GM20000 (cell line): ENCODE measurements at regions not wholly inside any gene's neighbourhood (a gene's known extent, or its start where the extent isn't known, plus 50 kb on each side); places are given as distances from the start of the nearest gene placed in this dataset.

Source experiments
- DNase-seq: peaks from one replicate; pipeline ENCODE4 v3.0.0; 2012; ENCODE audit warnings: low spot score
- TF ChIP-seq, protein P1 (sequence below): IDR thresholded peaks from 2 replicates; pipeline ENCODE4 v1.5.1; 2012; ENCODE audit warnings: mild to moderate bottlenecking, control low read depth; ENCODE audit errors: extremely low read depth, missing control alignments

DNA sequence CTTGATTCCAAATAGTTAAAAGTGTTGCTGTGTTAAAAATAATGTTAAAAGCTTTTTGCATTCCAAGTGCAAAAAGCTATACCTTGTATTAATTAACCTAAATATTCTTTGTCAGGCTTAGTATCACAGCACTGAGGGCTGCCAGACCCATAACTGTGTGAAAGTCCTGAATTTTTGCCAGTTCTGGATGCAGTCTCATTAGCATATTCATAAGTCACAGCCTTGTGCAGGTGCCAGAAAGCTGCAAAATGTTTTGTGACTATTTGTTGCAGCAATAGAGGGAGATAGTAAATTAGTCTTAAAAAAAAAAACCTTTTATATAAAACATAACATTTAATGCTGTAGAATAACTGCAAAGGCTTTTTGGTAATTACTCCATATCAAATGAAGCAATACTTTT, 56.6 kb downstream of the SLITRK1 start:
- DNase-seq, result no peak
- TF ChIP-seq, protein P1, sequence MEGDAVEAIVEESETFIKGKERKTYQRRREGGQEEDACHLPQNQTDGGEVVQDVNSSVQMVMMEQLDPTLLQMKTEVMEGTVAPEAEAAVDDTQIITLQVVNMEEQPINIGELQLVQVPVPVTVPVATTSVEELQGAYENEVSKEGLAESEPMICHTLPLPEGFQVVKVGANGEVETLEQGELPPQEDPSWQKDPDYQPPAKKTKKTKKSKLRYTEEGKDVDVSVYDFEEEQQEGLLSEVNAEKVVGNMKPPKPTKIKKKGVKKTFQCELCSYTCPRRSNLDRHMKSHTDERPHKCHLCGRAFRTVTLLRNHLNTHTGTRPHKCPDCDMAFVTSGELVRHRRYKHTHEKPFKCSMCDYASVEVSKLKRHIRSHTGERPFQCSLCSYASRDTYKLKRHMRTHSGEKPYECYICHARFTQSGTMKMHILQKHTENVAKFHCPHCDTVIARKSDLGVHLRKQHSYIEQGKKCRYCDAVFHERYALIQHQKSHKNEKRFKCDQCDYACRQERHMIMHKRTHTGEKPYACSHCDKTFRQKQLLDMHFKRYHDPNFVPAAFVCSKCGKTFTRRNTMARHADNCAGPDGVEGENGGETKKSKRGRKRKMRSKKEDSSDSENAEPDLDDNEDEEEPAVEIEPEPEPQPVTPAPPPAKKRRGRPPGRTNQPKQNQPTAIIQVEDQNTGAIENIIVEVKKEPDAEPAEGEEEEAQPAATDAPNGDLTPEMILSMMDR, result no peak

DNA sequence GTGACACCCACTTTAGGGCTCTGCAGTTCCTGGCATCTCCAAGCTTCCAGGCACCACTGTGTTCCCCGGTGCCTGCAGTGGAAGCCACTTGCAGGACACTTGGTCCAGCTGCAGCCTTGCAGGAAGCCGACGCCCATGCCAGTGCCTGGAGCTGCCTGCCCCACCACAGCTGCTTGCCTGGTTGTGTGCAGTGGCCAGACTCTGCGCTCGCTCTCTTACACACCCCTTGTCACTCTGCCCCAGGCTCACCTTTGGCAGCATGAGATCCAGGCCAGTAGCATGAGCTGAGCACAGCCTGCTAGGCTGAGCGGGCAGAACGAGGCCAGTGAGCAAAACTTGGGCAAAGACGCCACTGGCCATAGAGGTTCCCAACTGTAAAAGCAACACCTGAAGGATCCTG, 57.7 kb downstream of the SLITRK1 start:
- TF ChIP-seq, protein P1, result no peak
- no peak for DNase-seq

- TF ChIP-seq, protein P1, result no peak
- no peak for DNase-seq
Observed at GRCh38 chr13:83824120-83824519, 58.2 kb downstream of the SLITRK1 start.

DNA sequence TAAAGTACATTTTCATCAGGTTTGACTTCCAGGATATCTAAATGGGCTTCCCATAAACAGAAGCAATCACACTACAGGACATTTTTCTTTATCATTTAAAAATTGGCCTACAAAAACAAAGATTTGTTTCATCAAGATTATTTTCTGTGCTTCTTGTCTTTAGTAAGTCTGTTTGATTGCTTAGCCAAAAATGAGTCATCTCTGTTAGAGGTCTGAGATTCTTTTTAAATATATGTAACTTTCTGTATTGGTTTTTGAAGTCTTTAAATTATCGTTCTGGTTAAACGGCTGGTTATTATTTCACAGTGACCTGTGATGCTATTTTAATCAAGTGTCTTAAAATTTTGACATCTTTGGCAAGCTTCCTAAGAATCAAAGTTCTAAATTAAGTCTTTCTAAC, 62.7 kb downstream of the SLITRK1 start:
- DNase-seq, result no peak
- TF ChIP-seq, protein P1, result no peak

DNA sequence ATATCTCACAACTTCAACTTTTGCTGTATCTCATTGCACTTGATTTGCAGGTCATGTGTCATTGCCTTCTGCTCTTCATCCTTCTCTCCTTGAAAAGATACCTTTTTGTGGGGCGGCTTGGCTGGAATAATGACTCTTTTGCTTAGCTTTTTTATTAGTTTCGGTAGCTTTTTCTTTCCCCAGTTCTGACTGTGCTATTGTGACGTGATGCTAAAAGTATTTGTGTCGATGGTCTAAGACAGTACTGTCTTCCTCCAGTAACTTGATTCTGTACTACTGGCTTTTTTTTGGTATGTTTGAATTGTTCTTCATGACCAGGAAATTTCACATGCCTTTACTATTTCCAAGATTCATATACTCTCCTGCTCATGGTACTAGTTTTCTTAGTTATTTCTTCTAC, 63.1 kb downstream of the SLITRK1 start:
- TF ChIP-seq, protein P1, result no peak
- no peak for DNase-seq

- TF ChIP-seq, protein P1, result no peak
- DNase-seq, result no peak
Observed at GRCh38 chr13:83816081-83816480, 66.2 kb downstream of the SLITRK1 start.

DNA sequence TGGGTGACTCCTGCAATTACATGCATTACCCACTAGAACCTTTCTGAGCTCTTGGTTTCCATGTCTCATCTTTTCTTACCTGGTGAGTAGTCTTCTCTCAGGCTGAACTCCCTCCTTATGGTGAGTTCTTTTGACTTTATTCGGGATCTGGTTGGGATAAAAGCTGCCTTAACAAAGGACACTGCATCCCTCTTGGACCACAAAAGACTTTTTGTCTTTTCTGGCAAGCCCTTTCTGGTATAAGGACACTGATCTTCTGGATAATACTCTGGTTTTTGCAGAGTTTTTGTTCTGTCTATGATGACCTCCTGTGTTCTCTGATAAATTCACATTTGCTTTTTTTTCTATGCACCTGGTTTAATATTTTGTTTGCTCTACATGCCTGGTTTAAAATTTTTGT, 66.7 kb downstream of the SLITRK1 start:
- no peak for DNase-seq
- TF ChIP-seq, protein P1, result no peak
